HepG2 (cell line): ENCODE measurements at regions not wholly inside any gene's neighbourhood (a gene's known extent, or its start where the extent isn't known, plus 50 kb on each side); places are given as distances from the start of the nearest gene placed in this dataset.

ENCODE experiments used
- ATAC-seq: fragments of 200-7000 bp; cut with Tn5 transposase; 3 replicates; pipeline ENCODE4 v1.9.1; 2020; ENCODE audit warnings: mild to moderate bottlenecking, moderate library complexity
- BruUV-seq: library from RNA; stranded (reverse); fragments of 400-500 nt; replicated peaks from 2 replicates; lab custom pipeline; 2021; lab: Mats Ljungman, UMichigan
- CTCF ChIA-PET: fragments of 300-600 bp; formaldehyde crosslinking; extraction: SDS; loops from one replicate; lab custom pipeline; 2021; ENCODE audit warnings: low total read pairs, inconsistent platforms, low intra/inter-chr PET ratio; lab: Yijun Ruan, JAX
- POLR2A ChIA-PET: fragments of 350-600 bp; sonication (Branson Sonifier 250); formaldehyde crosslinking; loops from one replicate; lab custom pipeline; 2020; ENCODE audit warnings: antibody characterized with exemption, inconsistent platforms; lab: Yijun Ruan, JAX
- DNase-seq: peaks from one replicate; pipeline ENCODE4 v3.0.0-alpha.2; 2015; ENCODE audit warnings: low spot score
- FAIRE-seq: peaks from 3 replicates; lab custom pipeline; 2011; peaks lifted over from hg19 to GRCh38; lab: Jason Lieb, UNC
- H2AFZ ChIP-seq: one replicate; pipeline ENCODE4 v1.6.1; 2011; ENCODE audit warnings: low read length, inconsistent platforms
- H3K27ac ChIP-seq: fragments of 300-600 bp; 3 replicates; pipeline ENCODE4 v1.8.0; 2011; ENCODE audit warnings: mixed run types, mild to moderate bottlenecking, mixed read lengths, low read length, inconsistent platforms; ENCODE audit not compliant: insufficient read depth; ENCODE audit errors: extremely low read length
- H3K27me3 ChIP-seq, 2 experiments: fragments of 200-600 bp in 1 of 2; 2 replicates in 1 of 2; 3 replicates in 1 of 2; pipeline versions ENCODE4 v1.6.0 to v1.8.0; 2011; ENCODE audit warnings: low read length in 2 of 2, mild to moderate bottlenecking in 2 of 2, moderate library complexity in 2 of 2, inconsistent platforms in 1 of 2; ENCODE audit not compliant: insufficient read depth in 2 of 2, control insufficient read depth in 1 of 2
- H3K36me3 ChIP-seq, 2 experiments: fragments of 200-600 bp in 1 of 2; replicated peaks in 1 of 2; 2 replicates in 1 of 2; 3 replicates in 1 of 2; pipeline versions ENCODE4 v1.5.1 to v1.8.0; 2011; ENCODE audit warnings: low read length in 2 of 2, inconsistent platforms in 1 of 2; ENCODE audit not compliant: insufficient read depth in 2 of 2, control insufficient read depth in 1 of 2
- H3K4me1 ChIP-seq: 2 replicates; pipeline ENCODE4 v1.5.1; 2012; ENCODE audit warnings: low read length, inconsistent platforms; ENCODE audit not compliant: insufficient read depth
- H3K4me2 ChIP-seq: 2 replicates; pipeline ENCODE4 v1.6.0; 2011; ENCODE audit warnings: low read depth, low read length, inconsistent platforms
- H3K4me3 ChIP-seq, 3 experiments: fragments of 200-600 bp in 1 of 3; sonication (generic), shearing (Covaris generic) in 1 of 3; replicated peaks in 1 of 3; 2 replicates each; pipeline ENCODE4 v1.5.1; 2011 to 2016; ENCODE audit warnings: low read length in 3 of 3, inconsistent platforms in 2 of 3, low read depth in 2 of 3, mild to moderate bottlenecking in 2 of 3, control low read depth in 1 of 3, mixed read lengths in 1 of 3; ENCODE audit not compliant: insufficient read depth in 1 of 3
- H3K79me2 ChIP-seq: one replicate; pipeline ENCODE4 v1.6.1; 2011; ENCODE audit warnings: low read length, inconsistent platforms; ENCODE audit not compliant: insufficient read depth
- H3K9ac ChIP-seq: 2 replicates; pipeline ENCODE4 v1.6.0; 2011; ENCODE audit warnings: mild to moderate bottlenecking, low read depth, low read length, inconsistent platforms; ENCODE audit not compliant: insufficient read depth
- H3K9me3 ChIP-seq: 2 replicates; pipeline ENCODE4 v1.5.1; 2012; ENCODE audit warnings: mild to moderate bottlenecking, low read length
- H4K20me1 ChIP-seq: 2 replicates; pipeline ENCODE4 v1.6.0; 2011; ENCODE audit warnings: inconsistent platforms, mild to moderate bottlenecking, low read length, moderate library complexity; ENCODE audit not compliant: insufficient read depth
- GABPB1 ChIP-seq: IDR thresholded peaks from 2 replicates; pipeline ENCODE4 v1.6.1; 2016; ENCODE audit warnings: mild to moderate bottlenecking, missing genetic modification reagents, moderate library complexity, missing compliant biosample characterization
- GTF2F1 ChIP-seq: fragments of 150-350 bp; IDR thresholded peaks from 2 replicates; pipeline ENCODE4 v1.6.1; 2014; ENCODE audit warnings: low read length
- HCFC1 ChIP-seq: fragments of 150-350 bp; IDR thresholded peaks from 2 replicates; pipeline ENCODE4 v1.6.1; 2014; ENCODE audit warnings: low read depth, low read length
- KAT2B ChIP-seq: fragments of 150-350 bp; IDR thresholded peaks from 2 replicates; pipeline ENCODE4 v1.6.1; 2014; ENCODE audit warnings: low read depth, low read length, borderline replicate concordance
- POLR2A ChIP-seq, 2 experiments: IDR thresholded peaks; 2 replicates each; pipeline ENCODE4 v1.6.1; 2011; ENCODE audit warnings: low read depth in 2 of 2, low read length in 2 of 2, mild to moderate bottlenecking in 1 of 2, moderate library complexity in 1 of 2; ENCODE audit not compliant: insufficient read depth in 1 of 2
- SP140L ChIP-seq: sonication (generic); formaldehyde crosslinking; IDR thresholded peaks from 2 replicates; pipeline ENCODE4 v1.4.0; 2020; ENCODE audit warnings: missing genetic modification reagents, borderline replicate concordance
- YY1 ChIP-seq: IDR thresholded peaks from 2 replicates; pipeline ENCODE4 v1.6.1; 2011; ENCODE audit warnings: low read length, low read depth, moderate library complexity, mild to moderate bottlenecking; ENCODE audit not compliant: insufficient read depth, insufficient replicate concordance
- ZNF24 ChIP-seq: fragments of 450-650 bp; IDR thresholded peaks from 2 replicates; pipeline ENCODE4 v1.6.1; 2017; ENCODE audit warnings: antibody characterized with exemption, mild to moderate bottlenecking
- WGBS: methylation state at CpG from one replicate; pipeline ENCODE4 v1.1.6; 2017; ENCODE audit warnings: low lambda C conversion rate; 5-methylcytosine and 5-hydroxymethylcytosine counted together
- in situ Hi-C: cut with HindIII; loops from 2 replicates; pipeline ENCODE4 v1.10.0; 2017; ENCODE audit warnings: low pct_unique_long_range_greater_than_20kb; ENCODE audit not compliant: extremely low pct_ligation_motif_present
- intact Hi-C: fragments of 100-400 bp; cut with micrococcal nuclease; formaldehyde crosslinking; loops from one replicate; pipeline ENCODE4 v1.10.0; 2022; ENCODE audit not compliant: unreplicated experiment
- TF ChIP-seq, protein P1 (sequence below): sonication (generic); formaldehyde crosslinking; IDR thresholded peaks from 2 replicates; pipeline ENCODE4 v1.4.0; 2020; ENCODE audit warnings: mild to moderate bottlenecking, missing genetic modification reagents
- TF ChIP-seq, protein P2 (sequence below): sonication (generic); formaldehyde crosslinking; IDR thresholded peaks from 2 replicates; pipeline ENCODE4 v1.4.0; 2020; ENCODE audit warnings: missing genetic modification reagents, borderline replicate concordance
- TF ChIP-seq, protein P3 (sequence below): sonication (generic); formaldehyde crosslinking; IDR thresholded peaks from 2 replicates; pipeline ENCODE4 v1.5.0; 2020; ENCODE audit warnings: mild to moderate bottlenecking, missing genetic modification reagents, borderline replicate concordance
- TF ChIP-seq, protein P4 (sequence below): conservative IDR thresholded peaks from 2 replicates; pipeline ENCODE4 v1.6.1; 2018; ENCODE audit warnings: missing genetic modification reagents
- TF ChIP-seq, protein P5 (sequence below): sonication (generic); formaldehyde crosslinking; IDR thresholded peaks from 2 replicates; pipeline ENCODE4 v1.4.0; 2020; ENCODE audit warnings: missing genetic modification reagents

DNA sequence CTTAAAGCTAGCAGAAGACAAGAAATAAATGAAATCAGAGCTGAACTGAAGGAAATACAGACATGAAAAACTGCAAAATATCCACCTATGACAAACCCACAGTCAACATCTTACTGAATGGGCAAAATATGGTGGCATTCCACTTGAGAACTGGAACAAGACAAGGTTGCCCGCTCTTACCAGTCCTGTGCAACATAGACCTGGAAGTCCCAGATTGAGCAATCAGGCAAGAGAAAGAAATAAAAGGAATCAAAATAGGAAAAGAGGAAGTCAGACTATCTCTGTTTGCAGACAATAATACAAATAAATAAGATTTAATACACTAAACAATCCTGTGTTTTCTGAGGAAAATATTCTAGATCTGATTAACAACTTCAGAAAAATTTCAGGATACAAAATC lies 570.5 kb upstream of the SEMA3D start:
- in situ Hi-C loops = loop anchor here (10.0 kb wide), 1 partner anchor 723 kb away; no protein-coding TSS in a partner anchor
- no peaks in the 10 kb centered on the region for H3K4me1 ChIP-seq
- no peaks in the 10 kb centered on the region for H4K20me1 ChIP-seq
- no peaks in the 10 kb centered on the region for H3K79me2 ChIP-seq
- H3K4me3 ChIP-seq = no peak overlapping the region
- H3K9ac ChIP-seq = no peak overlapping the region
- WGBS = 0% methylated on average over 1 of the region's 1 CpG
- BruUV-seq = no TSS peak
- intact Hi-C loops = loop anchor here (10.0 kb wide), 1 partner anchor 203 kb away; no protein-coding TSS in a partner anchor
- ChIA-PET CTCF (no interaction called here), POLR2A (no interaction called here)
- no peak overlapping the region for H3K4me2 ChIP-seq
- no peaks in the 10 kb centered on the region for H3K36me3 ChIP-seq
- H3K27ac ChIP-seq = no peak overlapping the region
- FAIRE-seq = no peak
- ATAC-seq = no peak
- no peaks in the 10 kb centered on the region for H3K9me3 ChIP-seq
- no peak overlapping the region for H2AFZ ChIP-seq
- DNase-seq = no peak
- no peaks in the 10 kb centered on the region for H3K27me3 ChIP-seq
- TF ChIP-seq, protein P1, sequence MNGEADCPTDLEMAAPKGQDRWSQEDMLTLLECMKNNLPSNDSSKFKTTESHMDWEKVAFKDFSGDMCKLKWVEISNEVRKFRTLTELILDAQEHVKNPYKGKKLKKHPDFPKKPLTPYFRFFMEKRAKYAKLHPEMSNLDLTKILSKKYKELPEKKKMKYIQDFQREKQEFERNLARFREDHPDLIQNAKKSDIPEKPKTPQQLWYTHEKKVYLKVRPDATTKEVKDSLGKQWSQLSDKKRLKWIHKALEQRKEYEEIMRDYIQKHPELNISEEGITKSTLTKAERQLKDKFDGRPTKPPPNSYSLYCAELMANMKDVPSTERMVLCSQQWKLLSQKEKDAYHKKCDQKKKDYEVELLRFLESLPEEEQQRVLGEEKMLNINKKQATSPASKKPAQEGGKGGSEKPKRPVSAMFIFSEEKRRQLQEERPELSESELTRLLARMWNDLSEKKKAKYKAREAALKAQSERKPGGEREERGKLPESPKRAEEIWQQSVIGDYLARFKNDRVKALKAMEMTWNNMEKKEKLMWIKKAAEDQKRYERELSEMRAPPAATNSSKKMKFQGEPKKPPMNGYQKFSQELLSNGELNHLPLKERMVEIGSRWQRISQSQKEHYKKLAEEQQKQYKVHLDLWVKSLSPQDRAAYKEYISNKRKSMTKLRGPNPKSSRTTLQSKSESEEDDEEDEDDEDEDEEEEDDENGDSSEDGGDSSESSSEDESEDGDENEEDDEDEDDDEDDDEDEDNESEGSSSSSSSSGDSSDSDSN (CRISPR knock-in tag) = no peak
- TF ChIP-seq, protein P2, sequence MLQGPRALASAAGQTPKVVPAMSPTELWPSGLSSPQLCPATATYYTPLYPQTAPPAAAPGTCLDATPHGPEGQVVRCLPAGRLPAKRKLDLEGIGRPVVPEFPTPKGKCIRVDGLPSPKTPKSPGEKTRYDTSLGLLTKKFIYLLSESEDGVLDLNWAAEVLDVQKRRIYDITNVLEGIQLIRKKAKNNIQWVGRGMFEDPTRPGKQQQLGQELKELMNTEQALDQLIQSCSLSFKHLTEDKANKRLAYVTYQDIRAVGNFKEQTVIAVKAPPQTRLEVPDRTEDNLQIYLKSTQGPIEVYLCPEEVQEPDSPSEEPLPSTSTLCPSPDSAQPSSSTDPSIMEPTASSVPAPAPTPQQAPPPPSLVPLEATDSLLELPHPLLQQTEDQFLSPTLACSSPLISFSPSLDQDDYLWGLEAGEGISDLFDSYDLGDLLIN = no peak
- TF ChIP-seq, protein P3, sequence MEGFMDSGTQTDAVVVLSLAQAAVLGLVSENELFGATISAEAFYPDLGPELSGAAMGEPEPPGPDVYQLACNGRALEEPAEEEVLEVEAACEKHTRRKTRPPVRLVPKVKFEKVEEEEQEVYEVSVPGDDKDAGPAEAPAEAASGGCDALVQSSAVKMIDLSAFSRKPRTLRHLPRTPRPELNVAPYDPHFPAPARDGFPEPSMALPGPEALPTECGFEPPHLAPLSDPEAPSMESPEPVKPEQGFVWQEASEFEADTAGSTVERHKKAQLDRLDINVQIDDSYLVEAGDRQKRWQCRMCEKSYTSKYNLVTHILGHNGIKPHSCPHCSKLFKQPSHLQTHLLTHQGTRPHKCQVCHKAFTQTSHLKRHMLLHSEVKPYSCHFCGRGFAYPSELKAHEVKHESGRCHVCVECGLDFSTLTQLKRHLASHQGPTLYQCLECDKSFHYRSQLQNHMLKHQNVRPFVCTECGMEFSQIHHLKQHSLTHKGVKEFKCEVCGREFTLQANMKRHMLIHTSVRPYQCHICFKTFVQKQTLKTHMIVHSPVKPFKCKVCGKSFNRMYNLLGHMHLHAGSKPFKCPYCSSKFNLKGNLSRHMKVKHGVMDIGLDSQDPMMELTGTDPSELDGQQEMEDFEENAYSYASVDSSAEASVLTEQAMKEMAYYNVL (CRISPR knock-in tag) = no peak
- TF ChIP-seq YY1 (no peak), GTF2F1 (no peak), KAT2B (no peak), POLR2A (IDR thresholded peaks at IDR 0.05; ENCODE audit: insufficient read depth in 1 of 2, low read depth in 2 of 2, low read length in 2 of 2) (no peak), GABPB1 (no peak), HCFC1 (no peak), ZNF24 (no peak), SP140L (CRISPR knock-in tag) (no peak)
- TF ChIP-seq, protein P4, sequence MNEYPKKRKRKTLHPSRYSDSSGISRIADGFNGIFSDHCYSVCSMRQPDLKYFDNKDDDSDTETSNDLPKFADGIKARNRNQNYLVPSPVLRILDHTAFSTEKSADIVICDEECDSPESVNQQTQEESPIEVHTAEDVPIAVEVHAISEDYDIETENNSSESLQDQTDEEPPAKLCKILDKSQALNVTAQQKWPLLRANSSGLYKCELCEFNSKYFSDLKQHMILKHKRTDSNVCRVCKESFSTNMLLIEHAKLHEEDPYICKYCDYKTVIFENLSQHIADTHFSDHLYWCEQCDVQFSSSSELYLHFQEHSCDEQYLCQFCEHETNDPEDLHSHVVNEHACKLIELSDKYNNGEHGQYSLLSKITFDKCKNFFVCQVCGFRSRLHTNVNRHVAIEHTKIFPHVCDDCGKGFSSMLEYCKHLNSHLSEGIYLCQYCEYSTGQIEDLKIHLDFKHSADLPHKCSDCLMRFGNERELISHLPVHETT (CRISPR knock-in tag) = no peak
- TF ChIP-seq, protein P5, sequence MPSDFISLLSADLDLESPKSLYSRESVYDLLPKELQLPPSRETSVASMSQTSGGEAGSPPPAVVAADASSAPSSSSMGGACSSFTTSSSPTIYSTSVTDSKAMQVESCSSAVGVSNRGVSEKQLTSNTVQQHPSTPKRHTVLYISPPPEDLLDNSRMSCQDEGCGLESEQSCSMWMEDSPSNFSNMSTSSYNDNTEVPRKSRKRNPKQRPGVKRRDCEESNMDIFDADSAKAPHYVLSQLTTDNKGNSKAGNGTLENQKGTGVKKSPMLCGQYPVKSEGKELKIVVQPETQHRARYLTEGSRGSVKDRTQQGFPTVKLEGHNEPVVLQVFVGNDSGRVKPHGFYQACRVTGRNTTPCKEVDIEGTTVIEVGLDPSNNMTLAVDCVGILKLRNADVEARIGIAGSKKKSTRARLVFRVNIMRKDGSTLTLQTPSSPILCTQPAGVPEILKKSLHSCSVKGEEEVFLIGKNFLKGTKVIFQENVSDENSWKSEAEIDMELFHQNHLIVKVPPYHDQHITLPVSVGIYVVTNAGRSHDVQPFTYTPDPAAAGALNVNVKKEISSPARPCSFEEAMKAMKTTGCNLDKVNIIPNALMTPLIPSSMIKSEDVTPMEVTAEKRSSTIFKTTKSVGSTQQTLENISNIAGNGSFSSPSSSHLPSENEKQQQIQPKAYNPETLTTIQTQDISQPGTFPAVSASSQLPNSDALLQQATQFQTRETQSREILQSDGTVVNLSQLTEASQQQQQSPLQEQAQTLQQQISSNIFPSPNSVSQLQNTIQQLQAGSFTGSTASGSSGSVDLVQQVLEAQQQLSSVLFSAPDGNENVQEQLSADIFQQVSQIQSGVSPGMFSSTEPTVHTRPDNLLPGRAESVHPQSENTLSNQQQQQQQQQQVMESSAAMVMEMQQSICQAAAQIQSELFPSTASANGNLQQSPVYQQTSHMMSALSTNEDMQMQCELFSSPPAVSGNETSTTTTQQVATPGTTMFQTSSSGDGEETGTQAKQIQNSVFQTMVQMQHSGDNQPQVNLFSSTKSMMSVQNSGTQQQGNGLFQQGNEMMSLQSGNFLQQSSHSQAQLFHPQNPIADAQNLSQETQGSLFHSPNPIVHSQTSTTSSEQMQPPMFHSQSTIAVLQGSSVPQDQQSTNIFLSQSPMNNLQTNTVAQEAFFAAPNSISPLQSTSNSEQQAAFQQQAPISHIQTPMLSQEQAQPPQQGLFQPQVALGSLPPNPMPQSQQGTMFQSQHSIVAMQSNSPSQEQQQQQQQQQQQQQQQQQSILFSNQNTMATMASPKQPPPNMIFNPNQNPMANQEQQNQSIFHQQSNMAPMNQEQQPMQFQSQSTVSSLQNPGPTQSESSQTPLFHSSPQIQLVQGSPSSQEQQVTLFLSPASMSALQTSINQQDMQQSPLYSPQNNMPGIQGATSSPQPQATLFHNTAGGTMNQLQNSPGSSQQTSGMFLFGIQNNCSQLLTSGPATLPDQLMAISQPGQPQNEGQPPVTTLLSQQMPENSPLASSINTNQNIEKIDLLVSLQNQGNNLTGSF (CRISPR knock-in tag) = no peak
